ENCODE measurements at regions not wholly inside any gene's neighbourhood (a gene's known extent, or its start where the extent isn't known, plus 50 kb on each side); places are given as distances from the start of the nearest gene placed in this dataset.

GRCh38 chr2:146666340-146666739 lies 1178.5 kb upstream of the ACVR2A start:
- no peaks in the 10 kb centered on the region for H4K20me1 ChIP-seq (ENCODE audit: low read length)
- intact Hi-C loops (cut with micrococcal nuclease), result loop anchor here (10.0 kb wide), 1 partner anchor 622 kb away; no protein-coding TSS in a partner anchor
- no peaks in the 10 kb centered on the region for H3K9me2 ChIP-seq (replicated peaks; ENCODE audit: low read length)
- POLR2A ChIA-PET (ENCODE audit: unreplicated experiment), result interaction anchor here (0.6 kb wide), 1 partner anchor 613 kb away, joined by 12 read pairs; no protein-coding TSS in a partner anchor
- ATAC-seq (peak; percentile 93), DNase-seq (peak; percentile 69)
- H3K9me3 ChIP-seq (ENCODE audit: low read length), result no peaks in the 10 kb centered on the region
- no peak overlapping the region for H2AFZ ChIP-seq (ENCODE audit: low read length)
- TF ChIP-seq EZH2 (IDR thresholded peaks at IDR 0.05; ENCODE audit: low read length, unreplicated experiment) (no peak), CTCF (conservative IDR thresholded peaks at IDR 0.05; ENCODE audit: low read depth, low read length) (no peak), EZH2phosphoT487 (IDR thresholded peaks at IDR 0.05; ENCODE audit: borderline replicate concordance, low read length) (no peak)
- no peaks in the 10 kb centered on the region for H3K79me2 ChIP-seq (ENCODE audit: low read length)
- no peak overlapping the region for H3K4me3 ChIP-seq (ENCODE audit: low read length)
- no peaks in the 10 kb centered on the region for H3F3A ChIP-seq (ENCODE audit: low read length, unreplicated experiment)
- H3K9ac ChIP-seq (ENCODE audit: low read length), result no peak overlapping the region
- no peaks in the 10 kb centered on the region for H3K36me3 ChIP-seq (ENCODE audit: low read depth, low read length)
- BruUV-seq (replicated peaks), result no TSS peak
- H3K27me3 ChIP-seq (ENCODE audit: low read length), result no peaks in the 10 kb centered on the region
- CTCF ChIA-PET, result interaction anchor here (0.7 kb wide), 1 partner anchor 167 kb away, joined by 3 read pairs; no protein-coding TSS in a partner anchor
- no peak overlapping the region for H3K27ac ChIP-seq (ENCODE audit: low read length)
- H3K4me1 ChIP-seq (ENCODE audit: insufficient read depth, low read length), result peaks cover 13% of the 10 kb centered on the region
- H3K4me2 ChIP-seq (ENCODE audit: low read length), result peak overlapping the region; percentile 17

GRCh38 chr2:146665800-146666199 lies 1179.0 kb upstream of the ACVR2A start:
- no peak for DNase-seq
- Histone ChIP-seq H3F3A (ENCODE audit: low read length, unreplicated experiment) (no peaks in the 10 kb centered on the region), H2AFZ (ENCODE audit: low read length) (no peak overlapping the region), H3K9me3 (ENCODE audit: low read length) (no peaks in the 10 kb centered on the region), H3K4me3 (ENCODE audit: low read length) (no peak overlapping the region), H3K27ac (ENCODE audit: low read length) (no peak overlapping the region), H4K20me1 (ENCODE audit: low read length) (no peaks in the 10 kb centered on the region), H3K79me2 (ENCODE audit: low read length) (no peaks in the 10 kb centered on the region), H3K4me1 (ENCODE audit: insufficient read depth, low read length) (peaks cover 13% of the 10 kb centered on the region), H3K9me2 (replicated peaks; ENCODE audit: low read length) (no peaks in the 10 kb centered on the region), H3K36me3 (ENCODE audit: low read depth, low read length) (no peaks in the 10 kb centered on the region), H3K4me2 (ENCODE audit: low read length) (peak overlapping the region; percentile 17), H3K27me3 (ENCODE audit: low read length) (no peaks in the 10 kb centered on the region), H3K9ac (ENCODE audit: low read length) (no peak overlapping the region)
- TF ChIP-seq EZH2 (IDR thresholded peaks at IDR 0.05; ENCODE audit: low read length, unreplicated experiment) (no peak), CTCF (conservative IDR thresholded peaks at IDR 0.05; ENCODE audit: low read depth, low read length) (no peak), EZH2phosphoT487 (IDR thresholded peaks at IDR 0.05; ENCODE audit: borderline replicate concordance, low read length) (no peak)
- intact Hi-C loops (cut with micrococcal nuclease), result loop anchor here (10.0 kb wide), 1 partner anchor 621 kb away; no protein-coding TSS in a partner anchor
- ChIA-PET CTCF (no interaction called here), POLR2A (ENCODE audit: unreplicated experiment) (interaction anchor here (0.6 kb wide), 1 partner anchor 613 kb away, joined by 12 read pairs; no protein-coding TSS in a partner anchor)
- no peak for ATAC-seq
- no TSS peak for BruUV-seq (replicated peaks)

- Histone ChIP-seq H3K4me3 (ENCODE audit: low read length) (no peak overlapping the region), H4K20me1 (ENCODE audit: low read length) (no peaks in the 10 kb centered on the region), H3F3A (ENCODE audit: low read length, unreplicated experiment) (no peaks in the 10 kb centered on the region), H3K4me1 (ENCODE audit: insufficient read depth, low read length) (peaks cover 9% of the 10 kb centered on the region), H3K27ac (ENCODE audit: low read length) (no peak overlapping the region), H3K36me3 (ENCODE audit: low read depth, low read length) (no peaks in the 10 kb centered on the region), H3K9ac (ENCODE audit: low read length) (no peak overlapping the region), H3K9me3 (ENCODE audit: low read length) (no peaks in the 10 kb centered on the region), H2AFZ (ENCODE audit: low read length) (no peak overlapping the region), H3K4me2 (ENCODE audit: low read length) (no peak overlapping the region), H3K27me3 (ENCODE audit: low read length) (no peaks in the 10 kb centered on the region), H3K79me2 (ENCODE audit: low read length) (no peaks in the 10 kb centered on the region), H3K9me2 (replicated peaks; ENCODE audit: low read length) (no peaks in the 10 kb centered on the region)
- POLR2A ChIA-PET (ENCODE audit: unreplicated experiment), result no interaction called here
- peak; percentile 64 for DNase-seq
- intact Hi-C loops (cut with micrococcal nuclease), result loop anchor here (1.0 to 10.0 kb wide), 4 partner anchors 27 to 617 kb away; no protein-coding TSS in a partner anchor
- no TSS peak for BruUV-seq (replicated peaks)
- TF ChIP-seq CTCF (conservative IDR thresholded peaks at IDR 0.05; ENCODE audit: low read depth, low read length) (peak; percentile 86), EZH2 (IDR thresholded peaks at IDR 0.05; ENCODE audit: low read length, unreplicated experiment) (no peak)
- no peak; the same call in 1 of the 2 replicates for ATAC-seq
- CTCF ChIA-PET, result interaction anchor here (0.5 kb wide), 1 partner anchor 280 kb away, joined by 10 read pairs; no protein-coding TSS in a partner anchor
These were observed 1183.2 kb upstream of the ACVR2A start for GRCh38 chr2:146661473-146662096.

All from PC-3 (cell line).